Eye (tissue), 1 donor: ENCODE measurements at regions not wholly inside any gene's neighbourhood (a gene's known extent, or its start where the extent isn't known, plus 50 kb on each side); places are given as distances from the start of the nearest gene placed in this dataset.
"Not testable (repeated sequence)": the region's sequence is repeated elsewhere in the genome, so short reads cannot be mapped to it uniquely, and the experiment has no call there.

ENCODE experiments used
- DNase-seq: peaks from one replicate; pipeline ENCODE4 v3.0.0-alpha.2; 2015

- peak; percentile 46 for DNase-seq
Observed at GRCh38 chr7:42677751-42678699, 233.8 kb downstream of the C7orf25 start.

GRCh38 chr7:42674541-42674940 lies 237.3 kb downstream of the C7orf25 start:
- DNase-seq = no peak

- DNase-seq = no peak
Observed at GRCh38 chr7:42673951-42674350, 237.9 kb downstream of the C7orf25 start.

DNA sequence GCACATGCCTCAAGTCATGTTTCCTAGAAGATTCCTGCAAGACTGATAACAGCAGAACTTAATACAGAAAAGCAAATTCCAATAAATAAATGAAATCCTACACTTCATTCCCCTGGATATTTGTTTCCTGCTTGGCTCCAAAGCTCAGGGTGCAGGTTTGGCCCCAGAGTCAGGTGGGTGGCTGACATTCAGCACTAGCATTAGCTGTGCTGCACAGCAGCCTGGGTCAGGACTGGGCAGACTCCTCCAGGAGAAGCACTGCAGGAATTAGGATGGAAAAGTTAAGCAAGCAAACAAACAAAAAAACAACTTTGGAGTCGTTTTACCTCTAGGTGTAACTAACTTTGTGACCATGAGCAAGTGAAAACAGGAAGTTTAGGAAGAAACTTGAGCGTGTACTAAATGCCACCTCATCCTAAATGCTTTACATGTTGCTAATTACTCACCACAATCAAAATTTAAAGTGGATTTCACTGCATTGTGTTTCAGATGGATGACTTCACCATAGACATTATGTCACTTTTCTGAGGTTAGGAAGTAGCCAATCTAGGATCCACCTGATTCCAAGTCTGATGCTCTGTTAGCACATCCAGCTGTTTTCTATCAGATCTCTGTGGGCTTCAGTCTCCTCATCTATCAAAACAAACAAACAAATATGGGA lies 239.4 kb downstream of the C7orf25 start:
- no peak for DNase-seq

GRCh38 chr7:42671627-42672026 lies 240.2 kb downstream of the C7orf25 start:
- DNase-seq = no peak

DNA sequence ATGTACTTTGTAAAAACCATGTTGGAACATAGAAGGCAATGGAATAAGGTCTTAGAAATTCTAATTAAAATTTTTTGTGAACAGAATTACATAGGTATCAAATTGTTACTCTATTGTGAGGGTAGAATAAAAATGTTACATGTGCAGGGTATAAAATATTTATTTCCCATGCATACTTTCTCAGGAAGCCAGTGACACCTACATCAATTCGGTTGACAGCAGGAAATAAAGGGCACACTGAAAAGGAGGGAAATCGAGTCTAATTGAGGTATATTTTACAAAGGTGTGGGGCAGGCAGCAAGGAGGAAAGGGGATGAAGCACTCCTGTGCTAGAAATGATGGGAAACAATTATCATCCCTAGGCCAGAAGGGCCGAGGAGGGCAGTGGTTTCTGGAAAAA lies 244.9 kb downstream of the C7orf25 start:
- DNase-seq = no peak

- DNase-seq = no peak
Observed at GRCh38 chr7:42662862-42663261, 249.0 kb downstream of the C7orf25 start.

- no peak for DNase-seq
Observed at GRCh38 chr7:42661312-42661711, 250.6 kb downstream of the C7orf25 start.

DNA sequence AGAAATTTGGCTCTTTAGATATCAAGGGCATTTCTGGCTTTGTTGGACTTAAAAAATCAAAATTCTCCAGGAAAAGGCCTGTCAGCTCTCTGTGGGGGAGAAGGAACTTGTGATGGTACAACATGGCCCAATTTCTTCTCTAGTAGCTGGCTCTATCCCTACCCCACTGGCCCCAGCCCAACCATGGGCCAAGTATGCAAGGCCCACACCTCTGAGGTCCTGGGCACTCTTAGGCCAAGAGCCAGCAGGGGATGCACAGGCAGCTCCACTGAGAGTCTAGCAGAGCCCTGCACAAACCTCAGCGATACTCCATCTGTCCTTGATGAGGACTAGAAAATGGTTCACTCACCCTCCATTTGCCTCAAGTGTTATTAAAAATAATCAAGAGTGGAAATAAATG lies 261.2 kb downstream of the C7orf25 start:
- DNase-seq = no peak

- no peak for DNase-seq
Observed at GRCh38 chr7:42650171-42650570, 261.7 kb downstream of the C7orf25 start.

GRCh38 chr7:42645906-42646305 lies 266.0 kb downstream of the C7orf25 start:
- no peak for DNase-seq

DNA sequence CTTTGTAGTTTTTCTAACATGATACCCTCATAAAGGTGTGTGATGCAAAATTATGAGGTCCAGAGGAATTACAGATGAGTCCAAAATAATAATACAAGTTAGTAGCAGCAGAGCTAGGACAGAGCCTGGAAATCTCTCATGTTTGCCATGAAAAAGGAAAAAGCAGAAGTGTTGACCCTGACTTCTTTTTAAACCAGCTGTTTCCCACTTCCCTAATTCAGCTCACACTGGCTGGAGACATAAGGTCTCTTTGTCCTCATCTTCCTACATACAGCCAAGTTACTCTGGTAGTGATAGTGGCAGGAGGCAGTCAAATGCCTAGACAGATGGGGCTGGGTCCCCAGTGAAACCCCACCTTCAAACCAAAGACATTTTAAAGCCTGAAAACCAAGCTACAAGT lies 269.2 kb downstream of the C7orf25 start:
- DNase-seq = no peak

DNA sequence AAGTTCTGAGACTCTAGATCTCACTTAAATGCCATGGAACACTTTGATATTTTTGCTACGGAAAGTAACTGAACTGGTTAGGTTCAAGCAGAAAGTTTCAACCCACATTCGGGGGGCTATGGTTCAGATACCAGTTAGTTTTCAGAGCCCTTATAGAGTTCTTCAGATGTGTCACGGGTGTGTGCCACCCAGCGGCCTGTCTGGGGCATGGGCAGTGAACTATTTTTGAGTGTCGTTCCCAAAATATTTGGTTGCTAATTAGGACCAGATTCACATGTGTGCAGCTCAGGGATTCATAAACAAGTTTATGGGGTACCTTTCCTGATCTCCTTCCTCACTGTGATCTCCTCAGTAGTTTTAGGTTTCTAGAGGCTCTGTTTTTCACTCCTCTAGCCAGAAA lies 271.9 kb downstream of the C7orf25 start:
- no peak for DNase-seq

- DNase-seq = not testable (repeated sequence)
Observed at GRCh38 chr7:42636380-42636779, 275.5 kb downstream of the C7orf25 start.

GRCh38 chr7:42628054-42628453 lies 283.8 kb downstream of the C7orf25 start:
- DNase-seq = no peak

DNA sequence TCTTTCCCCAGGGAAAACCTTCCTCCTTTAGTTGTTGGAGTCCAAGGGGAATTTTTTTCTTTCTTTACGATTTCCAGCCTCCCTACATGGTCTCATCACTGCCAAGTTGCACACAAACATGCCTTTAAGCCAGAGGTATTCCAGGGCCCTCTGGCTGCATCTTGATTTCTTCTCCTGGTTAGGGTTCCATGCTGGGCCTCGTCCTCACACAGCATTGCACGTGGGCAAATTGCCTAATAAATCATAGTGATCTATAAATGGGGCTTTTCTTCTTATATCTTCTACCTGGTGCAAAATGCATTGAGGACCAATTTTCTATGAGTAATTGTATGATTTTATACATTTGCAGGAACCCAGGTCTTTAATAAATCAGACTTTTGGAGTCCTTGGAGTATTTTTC lies 284.2 kb downstream of the C7orf25 start:
- no peak for DNase-seq

DNA sequence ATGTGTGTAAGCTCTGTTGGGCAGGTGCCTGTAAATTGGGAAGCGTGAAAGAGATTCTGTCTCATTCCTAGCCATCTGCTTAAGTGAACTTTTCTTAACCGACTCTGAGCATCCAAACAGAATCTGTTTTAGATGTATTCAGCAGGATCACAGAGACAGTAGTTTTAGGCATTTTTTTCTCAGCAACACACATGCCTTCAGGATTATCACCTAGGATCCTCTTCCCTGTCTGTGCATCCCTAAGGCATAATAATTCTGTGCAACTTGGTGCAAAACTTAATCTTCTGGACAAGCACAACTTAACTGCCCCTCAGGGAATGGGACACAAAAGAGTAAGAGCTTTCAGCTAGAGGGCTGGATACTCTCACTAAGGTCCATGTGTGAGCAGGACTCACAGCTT lies 284.8 kb downstream of the C7orf25 start:
- DNase-seq = no peak

GRCh38 chr7:42625421-42625820 lies 286.4 kb downstream of the C7orf25 start:
- no peak for DNase-seq

GRCh38 chr7:42624471-42624870 lies 287.4 kb downstream of the C7orf25 start:
- DNase-seq = no peak

DNA sequence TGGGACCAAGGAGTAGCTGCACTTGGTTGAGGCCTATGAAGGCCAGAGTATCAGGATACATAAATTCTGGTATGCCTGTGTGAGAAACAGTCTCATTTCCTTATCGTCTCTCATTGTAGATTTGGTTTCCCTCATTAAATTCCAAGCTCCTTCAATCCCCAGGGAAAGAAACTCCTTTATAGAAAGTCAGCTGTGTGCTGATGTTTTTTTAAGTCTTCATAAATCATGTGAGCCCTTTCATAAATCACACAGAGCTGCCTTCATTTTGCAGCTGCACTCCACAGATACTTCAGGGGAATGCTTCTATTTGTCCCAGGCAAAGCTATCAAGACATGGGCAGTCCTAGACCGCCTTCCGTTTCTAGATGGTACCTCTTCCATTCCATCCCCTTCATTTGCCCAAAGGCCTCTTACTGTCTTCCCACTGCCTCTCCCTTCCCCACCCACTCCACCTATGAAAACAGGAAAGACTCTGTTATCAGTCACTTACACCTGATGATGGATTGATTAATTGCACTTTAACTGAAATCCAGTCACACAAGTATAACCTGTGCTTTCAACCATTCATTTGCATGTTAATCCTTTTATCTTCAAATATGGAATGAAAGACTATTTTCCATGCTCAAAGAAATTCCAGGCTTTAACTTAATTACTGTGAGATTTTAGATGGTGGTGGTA lies 290.2 kb downstream of the C7orf25 start:
- no peak for DNase-seq

- DNase-seq = no peak
Observed at GRCh38 chr7:42618651-42619360, 293.1 kb downstream of the C7orf25 start.

DNA sequence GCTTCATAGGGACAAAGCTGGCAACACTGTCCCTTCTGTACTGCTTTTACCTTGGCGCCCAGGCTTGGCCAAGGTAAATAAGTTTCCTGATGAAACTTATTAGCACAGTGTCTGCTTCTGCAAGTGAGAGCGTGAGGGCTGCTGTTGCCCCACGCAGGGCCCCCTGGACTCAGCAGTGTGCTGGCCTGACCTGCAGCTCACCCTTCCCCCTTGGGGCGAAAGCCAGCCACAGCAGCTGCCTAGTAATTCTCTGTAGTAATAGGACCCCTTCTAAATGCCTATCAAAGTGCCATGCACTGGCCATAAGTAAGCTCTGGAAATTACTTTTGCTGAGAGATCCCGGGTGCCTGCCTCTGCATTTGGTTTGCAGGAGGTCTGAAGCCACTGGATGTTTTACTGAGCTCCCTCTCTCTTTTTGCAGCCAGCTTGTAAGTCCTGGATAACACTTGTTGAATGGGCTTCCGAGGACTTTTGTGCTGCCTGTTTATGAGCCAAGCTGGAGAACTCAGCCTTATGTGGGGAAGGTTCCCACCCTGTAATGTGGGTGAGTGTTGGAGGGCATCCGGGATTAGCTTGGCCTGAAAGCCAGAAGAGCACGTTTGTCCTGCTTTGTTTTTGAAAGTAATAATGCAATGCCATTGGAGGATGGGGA lies 293.9 kb downstream of the C7orf25 start:
- peak; percentile 76 for DNase-seq
